Astrocyte of the cerebellum (primary cell): ENCODE measurements at regions not wholly inside any gene's neighbourhood (a gene's known extent, or its start where the extent isn't known, plus 50 kb on each side); places are given as distances from the start of the nearest gene placed in this dataset.

Experiments used
- DNase-seq: peaks from one replicate; pipeline ENCODE4 v3.0.0-alpha.2; 2011; ENCODE audit warnings: low read depth
- H3K4me3 ChIP-seq: 2 replicates; pipeline ENCODE4 v1.5.1; 2011; ENCODE audit warnings: mild to moderate bottlenecking, low read depth, low read length, moderate library complexity
- CTCF ChIP-seq: IDR thresholded peaks from 2 replicates; pipeline ENCODE4 v1.5.1; 2012; ENCODE audit warnings: low read length, low read depth, moderate library complexity, mild to moderate bottlenecking; ENCODE audit errors: missing control alignments
- in situ Hi-C: cut with HindIII; loops from 2 replicates; pipeline ENCODE4 v1.10.0; 2017; ENCODE audit warnings: low sequenced_read_pairs

DNA sequence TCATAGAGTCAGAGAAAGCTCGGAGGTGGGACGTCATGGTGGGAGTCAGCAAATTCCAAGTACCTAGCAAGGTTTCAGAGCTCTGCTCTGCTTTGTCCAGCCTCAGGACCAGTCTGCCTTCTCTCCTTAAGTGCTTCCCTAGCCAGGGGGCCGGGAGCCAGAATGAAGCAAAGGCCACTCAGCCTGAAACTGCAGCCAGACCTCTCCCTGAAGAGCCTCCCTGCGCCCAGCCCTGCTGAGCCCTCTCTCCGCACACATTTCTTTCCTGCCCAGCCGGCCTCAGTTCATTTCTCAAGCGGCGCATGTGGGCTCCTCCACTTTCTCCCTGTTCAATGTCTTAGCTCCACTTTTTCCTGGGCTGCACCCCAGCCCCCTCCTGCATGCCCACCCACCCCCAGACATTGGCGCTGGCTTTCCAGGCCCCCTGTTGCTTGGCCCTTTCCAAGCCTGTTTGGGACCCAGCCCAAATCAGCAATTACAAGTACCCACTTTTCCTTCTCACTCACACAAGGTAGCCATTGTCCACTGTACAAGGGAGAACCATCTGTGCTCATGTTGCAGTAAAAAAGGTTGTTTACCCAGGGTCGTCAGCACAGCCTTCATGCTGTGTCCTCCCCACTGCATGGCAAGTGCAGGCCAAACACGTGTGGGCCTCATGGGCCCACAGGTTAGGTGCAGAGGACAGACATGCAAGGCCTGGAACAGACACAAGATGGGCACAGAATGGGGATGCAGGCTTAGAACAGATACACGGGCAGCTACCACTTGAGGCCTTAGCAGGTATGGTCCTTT, 147.1 kb downstream of the MRPL14 start:
- no peak overlapping the region for H3K4me3 ChIP-seq
- no peak for TF ChIP-seq CTCF
- DNase-seq: no peak
- in situ Hi-C loops: no loop called here

DNA sequence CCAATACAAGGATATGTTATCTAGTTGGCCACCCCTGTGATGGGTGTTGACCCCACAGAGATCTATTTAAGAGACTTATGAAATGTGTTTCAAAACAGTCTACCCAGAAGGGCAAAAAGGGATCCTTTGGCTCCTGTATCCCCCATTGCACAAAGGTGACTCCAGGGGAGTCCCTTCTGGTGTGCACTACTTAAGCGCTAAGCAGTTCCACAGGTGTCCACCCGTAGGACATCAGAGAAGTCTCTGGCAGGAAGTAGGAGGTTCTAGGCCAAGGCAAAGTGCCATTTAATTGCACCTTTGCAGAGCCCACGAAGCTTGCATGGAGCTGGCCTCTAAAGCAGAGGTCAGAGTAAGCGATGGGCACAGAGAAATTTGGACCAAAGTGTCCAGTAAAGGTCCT, 147.7 kb downstream of the MRPL14 start:
- DNase-seq: no peak
- H3K4me3 ChIP-seq: no peak overlapping the region
- in situ Hi-C loops: no loop called here
- TF ChIP-seq CTCF: no peak

- H3K4me3 ChIP-seq: no peak overlapping the region
- TF ChIP-seq CTCF: no peak
- DNase-seq: no peak
- in situ Hi-C loops: no loop called here
Observed at GRCh38 chr6:43978473-43979346, 148.5 kb downstream of the MRPL14 start.

DNA sequence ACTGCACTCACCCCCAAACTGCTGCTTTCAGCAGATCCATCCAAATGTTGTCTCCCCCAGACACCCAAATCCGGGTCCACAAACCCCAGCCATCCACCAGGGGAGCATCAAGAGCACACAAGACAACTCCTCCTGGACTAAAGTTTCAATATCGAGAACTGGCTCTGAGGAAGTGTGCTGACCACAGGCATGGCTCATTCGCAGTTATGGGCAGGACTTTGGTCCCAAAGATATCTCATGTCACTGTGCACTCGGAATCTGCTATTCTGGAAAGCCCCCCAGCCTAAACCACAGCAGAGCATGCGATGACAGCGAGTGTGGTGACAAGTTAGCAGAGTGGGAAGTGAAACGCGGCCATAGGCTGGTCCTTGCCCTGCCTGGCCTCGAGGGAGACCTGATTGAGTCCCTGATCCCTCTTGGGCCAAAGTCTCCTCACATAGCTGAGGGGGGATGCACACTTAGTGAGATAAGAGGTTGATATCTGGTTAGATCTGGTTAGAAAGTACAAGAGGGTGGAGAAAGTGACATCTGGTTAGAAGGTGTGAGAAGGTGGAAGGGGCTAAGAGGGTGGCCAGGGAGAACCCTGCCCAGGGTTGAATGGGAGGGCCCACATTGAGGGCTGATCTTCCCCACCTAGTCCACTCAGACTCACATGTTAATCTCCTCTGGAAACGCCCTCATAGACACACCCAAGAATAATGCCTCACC, 149.7 kb downstream of the MRPL14 start:
- no peak overlapping the region for H3K4me3 ChIP-seq
- TF ChIP-seq CTCF: no peak
- DNase-seq: no peak
- in situ Hi-C loops: no loop called here

GRCh38 chr6:43976706-43977403, 150.4 kb downstream of the MRPL14 start:
- no peak overlapping the region for H3K4me3 ChIP-seq
- no peak for DNase-seq
- in situ Hi-C loops: no loop called here
- TF ChIP-seq CTCF: no peak

- no peak for DNase-seq
- H3K4me3 ChIP-seq: no peak overlapping the region
- in situ Hi-C loops: no loop called here
- TF ChIP-seq CTCF: no peak
Observed at GRCh38 chr6:43974643-43975230, 152.5 kb downstream of the MRPL14 start.
